ENCODE measurements at regions not wholly inside any gene's neighbourhood (a gene's known extent, or its start where the extent isn't known, plus 50 kb on each side); places are given as distances from the start of the nearest gene placed in this dataset.
A peak's percentile ranks its signal among the peaks of the same experiment; 100 is the strongest.
"Not testable (repeated sequence)": the region's sequence is repeated elsewhere in the genome, so short reads cannot be mapped to it uniquely, and the experiment has no call there.

- H3K4me1 ChIP-seq, result no peaks in the 10 kb centered on the region
- TF ChIP-seq, protein P1, sequence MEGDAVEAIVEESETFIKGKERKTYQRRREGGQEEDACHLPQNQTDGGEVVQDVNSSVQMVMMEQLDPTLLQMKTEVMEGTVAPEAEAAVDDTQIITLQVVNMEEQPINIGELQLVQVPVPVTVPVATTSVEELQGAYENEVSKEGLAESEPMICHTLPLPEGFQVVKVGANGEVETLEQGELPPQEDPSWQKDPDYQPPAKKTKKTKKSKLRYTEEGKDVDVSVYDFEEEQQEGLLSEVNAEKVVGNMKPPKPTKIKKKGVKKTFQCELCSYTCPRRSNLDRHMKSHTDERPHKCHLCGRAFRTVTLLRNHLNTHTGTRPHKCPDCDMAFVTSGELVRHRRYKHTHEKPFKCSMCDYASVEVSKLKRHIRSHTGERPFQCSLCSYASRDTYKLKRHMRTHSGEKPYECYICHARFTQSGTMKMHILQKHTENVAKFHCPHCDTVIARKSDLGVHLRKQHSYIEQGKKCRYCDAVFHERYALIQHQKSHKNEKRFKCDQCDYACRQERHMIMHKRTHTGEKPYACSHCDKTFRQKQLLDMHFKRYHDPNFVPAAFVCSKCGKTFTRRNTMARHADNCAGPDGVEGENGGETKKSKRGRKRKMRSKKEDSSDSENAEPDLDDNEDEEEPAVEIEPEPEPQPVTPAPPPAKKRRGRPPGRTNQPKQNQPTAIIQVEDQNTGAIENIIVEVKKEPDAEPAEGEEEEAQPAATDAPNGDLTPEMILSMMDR (IDR thresholded peaks at IDR 0.05), result no peak
- intact Hi-C loops (cut with DNase I), result no loop called here
- no peaks in the 10 kb centered on the region for H3K36me3 ChIP-seq
- DNase-seq, result no peak
- H3K4me3 ChIP-seq, result no peak overlapping the region
- H3K9me3 ChIP-seq, result no peaks in the 10 kb centered on the region
- no peaks in the 10 kb centered on the region for H3K27me3 ChIP-seq
- no peak overlapping the region for H3K27ac ChIP-seq
- H3K9ac ChIP-seq (ENCODE audit: low read depth in 2 of 2, low read length in 2 of 2), result no peak overlapping the region
Measured at GRCh38 chr18:64734063-64734462, 585.2 kb upstream of the LINC00305 start.

- H3K9ac ChIP-seq (ENCODE audit: low read depth in 2 of 2, low read length in 2 of 2); H3K9me3 ChIP-seq; H3K4me1 ChIP-seq; DNase-seq; H3K27ac ChIP-seq; H3K27me3 ChIP-seq; H3K36me3 ChIP-seq; intact Hi-C loops (cut with DNase I); H3K4me3 ChIP-seq: not testable (repeated sequence)
Measured at GRCh38 chr18:64725657-64726056, 576.8 kb upstream of the LINC00305 start.

DNA sequence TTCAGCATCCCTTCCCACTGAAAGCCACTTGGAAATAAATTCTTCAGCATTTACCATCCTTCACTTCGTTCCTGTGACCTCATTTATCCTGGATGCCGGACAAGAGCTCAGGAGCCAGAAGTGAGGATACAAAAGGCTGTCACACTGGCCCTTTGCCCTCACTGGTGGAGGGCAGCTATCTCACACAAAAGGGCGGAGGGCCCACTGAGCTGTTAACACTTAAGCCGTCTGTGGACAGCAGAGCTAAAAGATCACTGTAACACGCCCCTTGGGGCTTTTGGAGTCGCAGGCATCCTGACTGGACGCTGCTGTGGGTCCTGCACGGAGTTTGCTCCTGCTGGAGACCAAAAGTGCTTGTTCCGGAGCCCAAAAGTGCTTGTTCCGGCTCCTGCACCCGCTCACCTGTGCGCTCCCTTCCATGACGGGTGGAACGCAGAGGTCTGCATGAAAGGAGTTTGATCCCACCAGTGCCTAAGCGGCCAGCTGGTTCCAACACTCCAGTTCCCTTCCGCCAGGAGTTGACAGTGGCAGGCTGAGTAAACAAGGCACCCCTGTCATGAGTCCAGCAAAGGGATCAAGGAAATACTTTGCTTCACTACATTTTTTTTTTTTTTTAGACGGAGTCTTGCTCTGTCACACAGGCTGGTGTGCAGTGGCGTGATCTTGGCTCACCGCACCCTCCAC is 572.0 kb upstream of the LINC00305 start:
- peak; percentile 51 for DNase-seq
- Histone ChIP-seq H3K9me3 (no peaks in the 10 kb centered on the region), H3K9ac (ENCODE audit: low read depth in 2 of 2, low read length in 2 of 2) (no peak overlapping the region), H3K27ac (peak overlapping the region; percentile 48), H3K36me3 (no peaks in the 10 kb centered on the region), H3K27me3 (no peaks in the 10 kb centered on the region), H3K4me3 (no peak overlapping the region), H3K4me1 (no peaks in the 10 kb centered on the region)
- TF ChIP-seq, protein P1 (IDR thresholded peaks at IDR 0.05), result no peak
- intact Hi-C loops (cut with DNase I), result no loop called here

DNA sequence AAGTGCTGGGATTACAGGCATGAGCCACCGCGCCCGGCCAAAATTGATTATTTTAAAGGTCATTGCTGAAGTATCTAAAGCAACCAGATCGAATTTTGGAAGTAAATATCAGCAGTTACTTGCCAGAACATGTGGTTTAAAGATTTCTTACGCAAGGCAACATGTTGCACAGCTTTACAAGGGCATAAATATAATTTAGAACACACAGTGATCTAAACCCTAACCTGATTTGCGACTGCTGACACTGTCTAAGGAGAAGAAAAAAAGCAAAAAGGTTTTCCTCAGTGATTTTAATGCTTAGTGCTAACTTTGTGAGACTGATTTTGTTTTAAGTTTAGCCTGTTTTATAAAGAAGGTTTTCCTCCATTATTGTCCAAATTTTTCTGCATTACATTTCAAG is 569.9 kb upstream of the LINC00305 start:
- intact Hi-C loops (cut with DNase I), result no loop called here
- H3K36me3 ChIP-seq, result no peaks in the 10 kb centered on the region
- no peak overlapping the region for H3K9ac ChIP-seq (ENCODE audit: low read depth in 2 of 2, low read length in 2 of 2)
- H3K4me3 ChIP-seq, result no peak overlapping the region
- TF ChIP-seq, protein P1 (IDR thresholded peaks at IDR 0.05), result no peak
- H3K4me1 ChIP-seq, result no peaks in the 10 kb centered on the region
- no peak for DNase-seq
- no peaks in the 10 kb centered on the region for H3K27me3 ChIP-seq
- no peak overlapping the region for H3K27ac ChIP-seq
- H3K9me3 ChIP-seq, result no peaks in the 10 kb centered on the region

DNA sequence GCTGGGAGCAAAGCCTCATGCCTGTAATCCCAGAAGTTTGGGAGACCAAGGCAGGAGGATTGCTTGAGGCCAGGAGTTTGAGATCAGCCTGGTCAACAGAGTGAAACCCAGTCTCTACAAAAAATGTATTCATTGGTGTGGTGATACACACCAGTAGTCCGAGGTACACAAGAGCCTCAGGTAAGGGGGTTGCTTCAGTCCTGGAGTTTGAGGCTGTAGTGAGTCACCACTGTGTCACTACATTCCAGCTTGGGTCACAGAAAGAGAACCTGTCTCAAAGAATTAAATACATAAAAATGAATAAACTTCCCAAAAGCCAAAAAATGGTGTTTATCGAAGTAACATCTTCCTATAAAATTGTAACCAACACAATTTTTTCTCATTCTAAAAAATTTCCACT is 568.1 kb upstream of the LINC00305 start:
- H3K9me3 ChIP-seq, result no peaks in the 10 kb centered on the region
- no peak overlapping the region for H3K4me3 ChIP-seq
- no peaks in the 10 kb centered on the region for H3K4me1 ChIP-seq
- no peaks in the 10 kb centered on the region for H3K36me3 ChIP-seq
- no peak for DNase-seq
- H3K27me3 ChIP-seq, result no peaks in the 10 kb centered on the region
- intact Hi-C loops (cut with DNase I), result no loop called here
- H3K9ac ChIP-seq (ENCODE audit: low read depth in 2 of 2, low read length in 2 of 2), result no peak overlapping the region
- no peak overlapping the region for H3K27ac ChIP-seq
- TF ChIP-seq, protein P1 (IDR thresholded peaks at IDR 0.05), result no peak

GRCh38 chr18:64714086-64714485 is 565.2 kb upstream of the LINC00305 start:
- no peaks in the 10 kb centered on the region for H3K36me3 ChIP-seq
- intact Hi-C loops (cut with DNase I), result no loop called here
- DNase-seq, result no peak
- TF ChIP-seq, protein P1 (IDR thresholded peaks at IDR 0.05), result no peak
- H3K9me3 ChIP-seq, result no peaks in the 10 kb centered on the region
- no peaks in the 10 kb centered on the region for H3K4me1 ChIP-seq
- H3K4me3 ChIP-seq, result no peak overlapping the region
- H3K27me3 ChIP-seq, result no peaks in the 10 kb centered on the region
- H3K27ac ChIP-seq, result no peak overlapping the region
- no peak overlapping the region for H3K9ac ChIP-seq (ENCODE audit: low read depth in 2 of 2, low read length in 2 of 2)

Measured in colonic mucosa (tissue), 4 donors.